ENCODE measurements at regions not wholly inside any gene's neighbourhood (a gene's known extent, or its start where the extent isn't known, plus 50 kb on each side); places are given as distances from the start of the nearest gene placed in this dataset.
"Not testable (repeated sequence)": the region's sequence is repeated elsewhere in the genome, so short reads cannot be mapped to it uniquely, and the experiment has no call there.

DNA sequence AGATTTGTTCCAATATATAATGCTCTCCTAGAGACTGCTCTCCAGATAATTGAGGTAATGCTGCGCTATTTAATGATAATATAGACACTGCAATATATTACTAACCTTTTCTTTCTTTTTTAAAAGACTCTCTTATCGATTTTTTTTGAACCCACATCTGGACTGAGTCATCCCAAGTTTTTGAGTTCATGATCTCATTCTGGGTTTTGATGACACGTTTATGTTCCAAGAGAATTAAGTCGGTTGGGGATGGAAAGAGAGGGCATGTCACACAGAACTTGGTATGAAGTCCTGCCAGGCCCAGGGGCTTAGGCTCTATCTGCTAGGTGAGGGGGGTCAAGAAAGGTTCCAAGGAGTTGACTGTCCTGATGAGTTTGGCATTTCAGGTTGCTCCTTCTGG, 431.1 kb downstream of the MFSD1 start:
- no peak for DNase-seq (ENCODE audit: low read depth)

DNA sequence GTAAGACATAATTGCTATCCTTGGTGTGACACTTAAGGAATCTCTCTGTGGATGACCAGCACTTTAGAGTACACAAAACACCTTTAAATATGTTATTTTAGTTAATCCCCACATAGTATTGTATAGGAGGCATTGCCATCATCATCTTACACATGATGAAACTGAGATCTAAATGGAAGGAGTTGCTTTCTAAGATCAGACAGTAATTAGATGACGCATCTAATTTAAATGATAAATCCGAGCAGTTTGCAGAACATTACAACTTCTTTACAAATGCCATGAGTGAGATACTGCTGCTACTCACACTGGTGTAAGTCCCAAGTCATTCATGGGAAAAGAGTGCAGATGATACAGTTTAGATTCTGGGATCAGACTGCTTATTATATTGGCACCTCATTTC, 431.9 kb downstream of the MFSD1 start:
- no peak for DNase-seq (ENCODE audit: low read depth)

DNA sequence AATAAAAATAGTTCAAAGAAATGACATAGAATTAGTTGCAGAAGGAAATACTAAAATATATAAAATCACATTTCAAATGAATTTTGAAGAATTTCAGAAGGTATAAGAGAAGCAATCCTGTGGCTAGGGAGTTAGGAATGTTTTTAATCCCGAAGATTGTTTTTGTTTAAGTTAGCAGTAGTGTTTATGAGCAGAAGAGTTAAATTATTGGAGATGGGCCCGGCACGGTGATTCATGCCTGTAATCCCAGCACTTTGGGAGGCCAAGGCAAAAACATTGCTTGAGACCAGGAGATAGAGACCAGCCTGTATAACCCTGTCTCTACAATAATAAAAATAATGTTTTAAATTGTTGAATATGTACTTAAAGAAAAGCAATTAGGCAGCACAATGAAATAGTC, 432.5 kb downstream of the MFSD1 start:
- DNase-seq (ENCODE audit: low read depth) = no peak

DNA sequence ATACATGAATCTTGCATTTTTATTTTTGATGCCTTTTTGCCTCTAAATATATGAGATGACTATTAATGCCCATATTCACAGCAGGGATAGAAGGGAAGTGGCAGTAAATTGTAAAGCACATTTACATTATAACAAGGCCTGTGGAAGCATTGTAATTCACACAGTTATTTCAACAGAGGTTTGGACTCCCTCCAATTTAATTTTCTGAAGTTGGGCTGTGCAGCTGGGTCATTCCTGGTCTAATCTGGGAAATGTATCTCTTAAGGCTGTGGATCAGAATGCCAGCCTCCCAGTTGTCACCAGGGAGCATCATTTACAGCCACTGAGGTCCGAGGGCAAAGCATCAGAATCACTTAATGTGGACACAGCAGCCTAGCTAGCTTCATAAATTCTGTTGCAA, 434.5 kb downstream of the MFSD1 start:
- DNase-seq (ENCODE audit: low read depth) = no peak

DNA sequence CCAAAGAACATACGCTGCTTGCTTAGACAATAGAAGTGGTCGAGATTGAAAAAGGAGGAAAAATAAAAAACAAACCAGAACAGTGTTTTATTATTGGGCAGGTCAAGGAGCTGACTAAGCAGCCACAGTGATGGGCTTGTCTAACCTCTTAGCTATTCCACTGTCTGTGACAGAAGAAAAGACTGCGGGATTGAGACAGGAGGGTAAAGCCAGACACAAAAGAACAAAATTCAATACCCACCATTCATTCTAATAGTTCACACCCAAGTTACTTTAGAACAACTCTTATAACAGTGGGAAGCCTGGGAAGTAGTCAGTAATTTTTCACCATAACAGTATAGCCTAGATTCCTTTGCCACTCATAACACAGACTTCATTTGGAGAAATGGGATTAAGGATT, 435.4 kb downstream of the MFSD1 start:
- no peak for DNase-seq (ENCODE audit: low read depth)

DNA sequence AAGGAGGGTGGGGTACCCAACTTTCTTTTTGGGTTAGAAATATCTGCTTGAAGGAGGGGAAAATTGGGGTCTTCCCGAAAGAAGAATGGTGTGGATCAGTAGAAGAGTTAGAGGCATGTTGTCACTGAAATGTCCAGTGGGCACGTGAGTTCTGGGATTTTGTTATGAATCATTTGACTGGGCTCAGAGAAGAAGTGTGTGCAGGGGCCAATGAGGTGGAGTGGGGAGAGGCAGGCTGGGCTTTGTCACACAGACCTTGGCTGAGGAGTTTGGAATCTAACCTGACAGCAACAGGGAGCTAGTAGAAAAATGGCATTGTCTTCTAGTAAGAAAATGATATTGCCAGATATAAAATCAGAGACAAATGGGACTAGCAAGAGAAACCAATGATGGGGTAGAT, 436.8 kb downstream of the MFSD1 start:
- DNase-seq (ENCODE audit: low read depth) = no peak

DNA sequence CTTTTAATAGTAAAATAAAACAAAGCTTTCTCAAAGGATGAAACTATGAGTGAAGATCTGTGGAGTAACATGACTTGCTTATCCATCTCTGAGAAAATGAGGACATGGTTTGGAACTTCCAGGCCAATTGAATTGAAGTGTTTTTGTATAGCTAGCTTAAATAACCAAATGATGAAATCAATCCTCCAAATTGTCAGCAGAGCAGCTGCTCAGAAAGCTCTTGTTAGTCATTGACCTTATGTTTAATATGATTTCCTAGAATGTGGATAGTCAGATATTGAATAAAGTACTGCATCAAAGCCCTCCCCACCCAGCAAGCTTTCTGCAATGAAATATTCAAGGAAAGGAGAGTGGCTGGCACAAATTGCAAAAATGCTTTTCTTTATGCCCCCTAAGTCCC, 437.2 kb downstream of the MFSD1 start:
- no peak for DNase-seq (ENCODE audit: low read depth)

DNA sequence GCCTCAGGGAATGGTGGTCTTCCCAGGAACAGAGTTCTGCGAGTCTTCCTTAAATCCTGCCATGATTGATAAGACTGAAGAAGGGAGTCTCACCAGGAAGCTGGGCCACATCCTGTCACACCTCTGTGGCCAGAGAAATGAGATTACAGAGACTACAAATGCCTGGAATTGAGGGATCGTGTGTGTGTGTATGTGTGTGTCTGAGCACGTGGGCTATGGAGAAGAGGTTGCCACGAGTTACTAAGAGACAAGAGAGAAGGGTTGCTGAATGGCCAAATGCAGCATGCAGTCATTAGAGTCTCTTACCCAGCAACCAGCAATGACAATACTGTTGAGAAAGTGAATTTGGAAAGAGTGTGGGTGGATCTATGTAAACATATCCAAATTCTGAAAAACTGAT, 443.1 kb downstream of the MFSD1 start:
- DNase-seq (ENCODE audit: low read depth) = no peak

DNA sequence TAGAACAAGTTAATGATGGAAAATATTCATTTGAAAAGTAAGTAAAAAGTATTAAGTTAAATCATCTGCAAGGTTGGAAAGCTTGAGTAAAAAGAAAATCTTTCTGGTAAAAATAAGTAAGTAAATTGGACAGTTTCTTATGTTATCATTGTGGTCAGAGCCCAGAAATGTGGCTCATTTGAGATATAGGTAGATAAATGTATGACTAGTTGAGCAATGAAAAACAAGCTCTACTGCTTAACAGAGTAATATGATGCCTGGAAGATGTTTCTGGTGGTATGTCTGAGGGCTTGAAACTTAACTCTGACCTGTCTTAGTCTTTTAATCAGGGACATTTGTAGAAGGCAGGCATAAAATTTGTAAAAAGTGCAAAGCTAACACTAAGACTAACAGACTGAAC, 444.0 kb downstream of the MFSD1 start:
- DNase-seq (ENCODE audit: low read depth) = no peak

DNA sequence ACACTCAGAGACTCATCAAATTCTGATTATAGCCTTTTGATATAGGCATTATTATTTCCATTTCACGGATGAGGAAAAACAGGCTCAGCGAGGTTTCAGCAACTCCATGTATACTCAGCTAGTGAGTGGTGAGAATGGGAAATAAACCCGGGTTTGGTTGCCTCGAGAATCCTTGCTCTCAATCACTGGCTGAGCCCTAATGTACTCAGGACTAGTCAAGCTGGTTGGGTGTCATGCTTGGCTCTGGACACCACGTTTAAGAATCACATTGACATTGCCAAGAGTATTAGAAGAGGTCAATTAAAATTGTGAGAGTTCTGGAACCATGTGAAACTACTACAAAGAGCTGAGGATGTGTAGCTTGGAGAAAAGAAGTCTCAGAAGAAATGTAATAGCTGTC, 444.5 kb downstream of the MFSD1 start:
- no peak for DNase-seq (ENCODE audit: low read depth)

DNA sequence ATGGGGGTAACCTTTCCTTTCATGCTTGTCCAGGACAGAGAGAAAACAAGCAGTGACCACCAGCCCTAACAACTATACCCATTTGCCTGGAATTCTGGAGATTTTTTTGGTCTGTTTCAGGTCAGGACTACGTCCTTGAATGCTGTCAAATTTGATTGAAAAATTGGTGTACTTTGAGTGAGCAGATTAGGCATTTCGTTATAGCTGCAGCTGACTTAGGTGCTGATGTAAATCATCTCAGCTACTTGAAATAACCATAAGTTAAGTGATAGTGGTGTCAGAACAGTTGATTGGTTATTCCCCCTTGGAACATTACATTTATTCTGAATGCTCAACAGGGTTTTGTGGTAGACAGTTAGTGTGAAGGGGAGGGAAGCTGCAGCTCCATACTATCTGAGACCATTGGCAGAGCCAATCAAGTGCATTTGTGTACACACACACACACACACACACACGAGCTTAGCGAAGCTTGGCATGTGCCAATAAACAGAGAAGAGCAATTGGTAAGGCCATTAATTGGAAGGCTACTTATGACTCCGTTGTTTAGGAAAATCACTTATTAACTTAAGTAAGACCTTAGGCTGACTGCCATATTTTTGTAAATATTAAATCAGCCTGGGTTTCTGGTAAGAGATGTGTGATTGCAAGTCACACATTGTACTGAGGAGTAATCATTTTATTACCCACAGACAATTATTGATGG, 447.8 kb downstream of the MFSD1 start:
- no peak for DNase-seq (ENCODE audit: low read depth)

DNA sequence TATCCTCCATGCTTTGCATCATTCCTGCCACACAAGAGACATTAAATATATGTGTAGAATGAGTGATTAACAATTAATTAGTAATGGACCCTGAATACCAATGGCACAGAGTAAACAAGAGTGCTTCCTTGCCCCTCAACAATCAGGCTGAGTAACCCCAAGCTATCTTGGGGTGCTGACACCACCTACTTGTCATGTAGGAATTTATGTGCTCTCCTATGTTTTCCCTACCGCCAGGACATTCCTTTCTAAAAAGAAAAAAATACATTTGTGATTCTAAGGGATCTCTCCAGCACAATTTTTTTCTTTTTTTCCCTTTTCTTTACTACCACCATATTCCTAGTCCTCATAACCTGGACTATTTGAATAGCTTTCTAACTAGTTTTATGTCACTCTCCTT, 449.1 kb downstream of the MFSD1 start:
- no peak for DNase-seq (ENCODE audit: low read depth)

DNA sequence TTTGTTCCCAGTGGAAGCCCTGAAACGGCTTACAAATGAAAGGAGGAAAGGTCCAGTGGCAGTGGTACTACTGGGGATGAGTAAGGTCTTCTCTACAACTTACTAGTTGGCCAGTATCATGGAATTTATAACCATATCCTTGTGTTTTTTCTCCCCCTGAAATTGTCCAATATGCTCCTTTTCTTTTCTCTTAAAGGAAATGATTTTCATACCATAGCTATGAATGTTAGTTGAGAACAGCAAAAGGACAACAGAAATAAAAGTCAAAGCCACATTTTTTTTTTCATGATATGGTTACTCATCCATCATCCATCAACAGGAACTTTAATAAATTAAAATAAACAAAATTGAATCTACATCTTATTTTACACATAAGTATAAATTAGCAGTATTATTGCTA, 450.4 kb downstream of the MFSD1 start:
- no peak for DNase-seq (ENCODE audit: low read depth)

DNA sequence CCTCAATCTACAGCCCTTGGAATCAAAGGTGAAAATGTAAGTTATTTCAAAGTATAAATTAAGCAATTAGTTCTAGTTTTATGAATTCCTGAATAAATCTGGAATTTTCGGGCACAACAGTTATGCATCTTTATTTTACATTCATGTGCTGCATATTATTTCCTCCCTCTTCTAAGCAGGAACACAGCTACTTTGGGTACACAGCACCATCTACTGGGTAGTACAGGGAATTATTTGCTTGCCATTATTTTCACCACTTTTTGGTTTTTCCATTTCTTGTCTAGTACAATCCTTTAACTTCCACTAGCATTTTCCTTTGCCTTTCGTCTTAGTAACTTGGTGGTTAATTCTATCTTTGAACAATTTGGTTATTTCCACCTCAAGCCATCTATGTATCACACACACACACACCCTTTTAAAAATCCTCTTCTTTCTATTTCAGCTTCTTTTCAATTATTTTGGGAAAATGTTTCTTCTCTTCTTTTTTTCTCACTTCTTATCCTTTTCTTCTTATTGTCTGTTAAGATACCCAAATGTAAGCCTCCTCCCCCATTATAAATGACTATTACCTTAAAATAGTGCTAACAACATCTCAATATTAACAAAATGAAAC, 451.0 kb downstream of the MFSD1 start:
- no peak for DNase-seq (ENCODE audit: low read depth)

DNA sequence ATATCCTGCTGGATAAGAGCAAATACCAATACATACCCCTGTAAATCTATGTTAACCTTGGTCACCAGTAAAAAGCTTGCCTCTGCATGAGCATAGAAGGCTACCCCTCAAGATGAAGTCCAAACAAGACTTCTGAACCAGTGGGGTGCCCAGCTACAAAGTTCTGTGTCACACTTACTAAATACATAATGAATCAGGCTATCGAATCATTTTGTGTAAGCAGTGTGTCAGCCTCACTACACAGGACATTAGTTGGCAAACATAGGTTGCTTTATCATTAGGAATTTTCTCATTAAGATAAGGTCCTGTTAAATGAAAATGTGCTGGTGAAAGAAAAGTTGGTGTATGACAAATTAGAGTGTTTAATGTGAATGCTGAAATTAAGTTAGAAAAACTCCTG, 452.0 kb downstream of the MFSD1 start:
- DNase-seq (ENCODE audit: low read depth) = no peak

DNA sequence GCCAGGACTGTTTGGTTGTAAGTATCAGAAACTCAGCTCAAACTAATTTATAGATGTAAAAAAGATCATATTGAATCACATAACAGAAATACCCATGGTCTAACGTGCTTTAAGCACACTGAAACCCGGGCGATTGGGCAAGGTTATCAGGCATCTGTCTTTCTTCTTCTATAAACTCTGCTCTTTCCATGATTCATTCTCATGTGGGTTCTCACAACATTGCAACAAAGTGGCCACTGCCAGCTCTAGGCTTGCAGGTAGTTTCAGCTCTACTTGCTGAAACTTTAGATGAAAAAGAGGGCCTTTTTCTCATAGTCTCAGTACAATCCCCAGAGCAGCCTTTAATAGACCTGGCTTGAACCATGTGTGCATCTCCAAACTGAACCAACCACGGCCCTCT, 456.1 kb downstream of the MFSD1 start:
- DNase-seq (ENCODE audit: low read depth) = no peak

DNA sequence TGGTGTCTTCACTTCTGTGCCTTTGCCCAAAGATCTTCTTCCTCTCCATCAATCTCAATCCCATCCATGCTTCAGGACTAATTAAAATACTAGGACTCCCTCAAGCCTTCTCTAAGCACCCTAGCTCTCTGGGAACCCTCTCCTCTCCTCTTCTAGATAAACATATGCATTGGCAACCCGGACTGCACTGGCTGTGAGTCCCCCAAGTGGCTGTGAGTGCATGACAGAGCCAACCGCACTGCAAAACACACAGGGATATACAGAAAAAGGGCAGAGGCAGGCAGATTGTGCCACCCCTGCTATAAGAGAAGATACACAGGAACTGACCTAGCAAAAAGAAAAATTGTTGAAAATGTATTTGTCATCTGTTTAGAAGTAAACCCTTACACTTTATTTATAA, 457.1 kb downstream of the MFSD1 start:
- no peak for DNase-seq (ENCODE audit: low read depth)

DNA sequence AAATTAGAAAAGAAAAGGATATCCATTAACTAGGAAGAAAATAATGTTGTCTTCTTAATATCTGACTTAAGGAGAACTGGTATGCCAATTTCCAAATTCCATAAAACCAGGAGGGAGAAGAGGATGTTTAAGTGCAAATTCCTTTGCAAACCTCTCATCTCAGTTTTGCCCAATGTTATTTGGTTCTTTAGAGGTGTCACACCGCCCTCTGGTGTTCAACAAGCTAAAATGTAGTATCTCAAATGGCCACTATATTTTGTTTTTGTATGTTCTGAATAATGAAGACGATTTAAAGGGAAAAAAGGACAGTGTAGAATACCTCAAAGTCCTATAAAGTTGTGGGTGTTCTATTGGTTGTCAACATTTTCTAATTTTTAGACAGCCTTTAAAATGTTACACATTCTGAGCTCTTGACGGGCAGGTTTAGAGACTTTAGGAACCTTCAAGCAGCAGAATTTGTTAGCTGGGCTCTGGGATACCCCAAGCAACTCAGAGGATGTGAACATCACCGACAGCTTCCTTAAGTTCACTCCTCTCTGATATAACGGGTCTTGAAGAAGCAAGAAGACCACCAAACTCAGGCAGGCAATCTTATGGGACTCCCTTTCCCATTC, 458.3 kb downstream of the MFSD1 start:
- peak; percentile 2 for DNase-seq (ENCODE audit: low read depth)

DNA sequence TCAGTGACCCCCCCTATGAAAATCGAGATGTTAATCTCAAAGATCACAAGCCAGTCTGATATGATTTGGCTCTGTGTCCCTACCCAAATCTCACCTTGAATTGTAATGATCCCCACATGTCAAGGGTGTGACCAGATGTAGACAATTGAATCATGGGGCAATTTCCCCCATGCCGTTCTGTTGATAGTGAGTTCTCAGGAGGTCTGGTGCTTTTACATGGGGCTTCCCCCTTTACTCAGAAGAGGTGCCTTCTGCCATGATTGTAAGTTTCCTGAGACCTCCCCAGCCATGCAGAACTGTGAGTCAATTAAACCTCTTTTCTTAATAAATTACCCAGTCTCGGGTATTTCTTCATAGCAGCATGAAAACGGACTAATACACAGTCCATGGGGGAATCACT, 459.5 kb downstream of the MFSD1 start:
- not testable (repeated sequence) for DNase-seq (ENCODE audit: low read depth)

DNA sequence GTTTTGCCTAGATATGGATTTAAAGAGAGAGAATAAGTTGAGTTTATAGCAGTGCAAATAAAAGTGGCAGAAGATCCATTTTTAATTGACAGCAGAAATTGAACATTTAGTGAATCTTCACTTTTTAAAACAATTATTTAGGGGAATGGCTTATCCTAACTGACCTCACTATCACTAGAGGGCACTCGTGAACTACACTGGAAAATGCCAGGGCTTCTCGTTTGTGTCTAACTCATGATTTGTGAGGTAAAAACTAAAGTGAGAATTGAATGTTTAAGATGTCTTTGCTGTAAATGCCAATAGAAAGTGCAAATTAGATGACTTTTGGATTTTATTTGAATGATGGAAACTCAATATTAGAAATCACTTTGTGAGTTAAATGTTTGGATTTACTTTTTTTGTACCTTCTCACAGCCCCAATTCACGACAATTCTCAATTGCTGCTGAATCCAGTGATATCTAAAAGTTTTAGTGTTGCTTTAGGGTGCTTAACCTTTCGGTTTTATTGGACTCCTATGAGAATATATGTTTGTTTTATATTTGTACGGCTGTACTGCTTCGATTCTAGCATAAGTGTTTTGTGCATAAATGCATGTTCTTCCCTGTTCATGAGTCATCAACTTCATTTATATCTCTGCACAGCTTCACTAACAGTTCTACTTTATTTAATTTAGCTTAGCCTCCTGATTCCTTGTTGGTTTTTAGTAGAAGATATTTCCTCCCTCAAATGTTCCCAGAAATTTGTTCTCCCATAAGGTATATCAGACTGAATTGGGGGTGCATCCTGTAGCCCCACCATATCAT, 462.1 kb downstream of the MFSD1 start:
- DNase-seq (ENCODE audit: low read depth) = no peak

DNA sequence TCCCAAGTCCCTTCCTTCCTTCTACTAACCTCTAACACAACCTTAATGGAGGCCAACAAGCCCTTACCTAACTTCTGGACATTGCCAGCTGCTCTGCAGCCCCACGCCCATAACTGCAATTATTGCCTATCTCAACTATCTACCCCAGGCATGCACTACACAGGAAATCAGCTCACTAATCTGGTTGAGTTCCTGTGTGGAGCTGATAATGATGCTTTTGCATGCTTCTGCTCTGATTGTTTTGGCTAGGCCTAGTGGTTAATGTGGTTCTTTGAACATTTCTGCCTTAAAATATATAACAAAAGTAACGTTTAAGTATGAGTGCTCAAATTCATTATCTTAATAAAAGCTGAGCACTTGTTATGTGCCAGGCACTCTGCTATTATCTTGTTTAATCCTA, 463.9 kb downstream of the MFSD1 start:
- DNase-seq (ENCODE audit: low read depth) = no peak

DNA sequence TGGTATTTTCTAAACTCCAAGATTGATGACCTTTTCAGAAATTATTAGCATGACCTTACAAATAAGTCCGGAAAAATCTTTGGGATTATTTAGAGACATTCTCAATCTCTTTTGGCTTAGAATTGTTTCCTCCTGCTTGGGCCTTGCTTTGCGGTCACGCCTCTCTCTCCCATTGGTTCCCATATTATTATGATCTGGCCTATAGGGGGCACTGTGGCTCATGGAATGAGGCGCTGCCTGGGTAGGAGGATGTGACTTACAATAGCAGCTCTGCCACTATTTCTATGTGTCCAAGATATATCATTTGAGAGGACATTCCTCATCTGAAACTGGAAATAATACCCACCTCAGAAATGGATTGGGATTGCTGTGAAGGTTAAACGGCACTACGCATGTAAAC, 464.9 kb downstream of the MFSD1 start:
- DNase-seq (ENCODE audit: low read depth) = no peak

All from activated T-cell treated with anti-CD3 and anti-CD28 coated beads for 24 hours (primary cell).